GM12864 (cell line): ENCODE measurements at regions not wholly inside any gene's neighbourhood (a gene's known extent, or its start where the extent isn't known, plus 50 kb on each side); places are given as distances from the start of the nearest gene placed in this dataset.
A peak's percentile ranks its signal among the peaks of the same experiment; 100 is the strongest.

ENCODE experiments used
- DNase-seq: peaks from one replicate; pipeline ENCODE4 v3.0.0-alpha.2; 2011; ENCODE audit warnings: low read depth
- H3K4me3 ChIP-seq: 2 replicates; pipeline ENCODE4 v1.5.1; 2011; ENCODE audit warnings: mild to moderate bottlenecking, low read depth, low read length, control low read depth
- CTCF ChIP-seq: IDR thresholded peaks from 2 replicates; pipeline ENCODE4 v1.5.1; 2011; ENCODE audit warnings: low read depth, mild to moderate bottlenecking, moderate library complexity, low read length, control low read depth, inconsistent platforms; ENCODE audit errors: missing control alignments

DNA sequence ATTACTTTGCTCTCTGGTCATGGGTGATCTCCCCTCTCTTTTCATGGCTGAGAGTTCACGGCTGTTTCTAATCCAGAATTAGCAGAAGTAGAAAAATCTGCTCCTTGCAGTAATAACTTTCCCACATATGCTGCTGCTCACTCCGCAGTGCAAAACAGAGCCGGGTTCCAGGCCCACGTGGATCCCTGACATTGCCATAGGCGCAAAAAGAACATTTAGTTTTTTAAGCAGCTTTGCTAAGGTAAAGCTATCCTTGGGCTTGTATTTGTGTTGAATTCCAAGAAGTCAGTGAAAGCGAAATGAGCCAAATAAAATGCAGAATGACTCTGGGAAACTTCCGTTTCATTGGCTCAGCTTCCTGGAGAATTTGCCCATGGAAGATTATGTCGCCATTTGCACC lies 633.7 kb upstream of the SUCLG2 start:
- no peak for TF ChIP-seq CTCF
- no peak for DNase-seq
- no peak overlapping the region for H3K4me3 ChIP-seq

DNA sequence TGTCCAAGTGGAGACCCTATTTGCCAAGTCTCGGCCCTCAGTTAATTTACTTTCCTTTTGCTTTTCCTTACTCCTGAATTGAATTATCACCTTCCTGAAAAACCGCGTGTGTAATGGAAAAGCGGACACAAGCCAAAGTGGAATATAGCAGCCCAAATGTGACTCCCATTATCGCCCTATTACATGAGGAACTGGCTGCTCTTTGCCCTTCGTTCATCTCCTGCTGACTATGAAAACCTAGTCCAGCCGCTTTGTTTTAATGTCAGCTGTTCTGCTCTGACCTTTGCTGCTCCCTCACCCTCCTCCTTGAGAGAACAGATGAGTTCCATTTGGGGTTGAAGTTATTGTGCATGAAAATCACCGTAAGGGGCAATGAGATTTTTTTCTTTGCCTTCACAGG lies 632.7 kb upstream of the SUCLG2 start:
- no peak for TF ChIP-seq CTCF
- no peak for DNase-seq
- no peak overlapping the region for H3K4me3 ChIP-seq

DNA sequence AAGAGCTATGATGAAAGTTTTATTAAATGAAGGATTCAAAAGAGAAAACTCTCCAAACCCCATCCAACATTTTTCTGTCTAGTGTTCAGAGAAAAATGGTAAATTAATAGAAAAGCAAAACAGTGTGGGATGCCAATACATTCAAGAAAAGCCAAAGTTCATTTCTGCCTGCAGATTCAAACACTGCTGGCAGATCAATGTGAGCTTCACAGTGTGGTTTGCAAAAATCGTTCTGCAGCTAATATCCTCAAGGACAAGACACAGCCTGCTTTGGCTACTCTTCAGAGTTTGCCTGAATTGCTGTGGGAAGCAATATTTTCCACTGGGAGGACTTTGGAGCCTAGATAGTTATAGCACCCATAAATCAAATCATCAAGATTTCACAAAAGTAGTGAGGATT lies 619.9 kb upstream of the SUCLG2 start:
- TF ChIP-seq CTCF, result no peak
- DNase-seq, result no peak
- H3K4me3 ChIP-seq, result no peak overlapping the region

- H3K4me3 ChIP-seq, result no peak overlapping the region
- DNase-seq, result no peak
- TF ChIP-seq CTCF, result no peak
These were observed 616.7 kb upstream of the SUCLG2 start for GRCh38 chr3:68271145-68271544.

- DNase-seq, result no peak
- TF ChIP-seq CTCF, result peak; percentile 47
These were observed 602.3 kb upstream of the SUCLG2 start for GRCh38 chr3:68256635-68257223.

DNA sequence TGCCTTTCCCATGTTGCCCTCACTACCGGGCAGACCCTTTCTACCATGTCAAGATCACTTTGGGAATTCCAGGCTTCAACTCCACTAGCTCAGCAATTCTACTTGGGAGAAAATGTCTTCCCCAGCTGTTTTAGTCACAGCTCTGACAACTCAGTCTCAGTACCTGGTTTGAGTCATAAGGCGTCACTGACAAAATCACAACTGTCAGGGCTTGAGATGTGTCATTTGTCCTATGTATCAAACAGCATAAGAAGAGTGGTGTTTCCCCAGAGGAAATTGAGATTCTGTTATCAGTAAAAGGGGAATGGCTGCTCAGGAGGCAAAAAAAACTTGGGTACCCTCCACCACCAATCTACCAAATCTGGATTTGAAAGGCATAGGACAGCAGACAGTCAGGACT lies 594.9 kb upstream of the SUCLG2 start:
- H3K4me3 ChIP-seq, result no peak overlapping the region
- no peak for DNase-seq
- TF ChIP-seq CTCF, result no peak

More at GRCh38 chr3:68256635-68257223, 602.3 kb upstream of the SUCLG2 start:
- no peak overlapping the region for H3K4me3 ChIP-seq

- DNase-seq, result no peak
- no peak for TF ChIP-seq CTCF
These were observed 588.2 kb upstream of the SUCLG2 start for GRCh38 chr3:68242606-68243005.

More at GRCh38 chr3:68242606-68243005, 588.2 kb upstream of the SUCLG2 start:
- H3K4me3 ChIP-seq, result no peak overlapping the region
